WTC11 (cell line): ENCODE measurements at regions not wholly inside any gene's neighbourhood (a gene's known extent, or its start where the extent isn't known, plus 50 kb on each side); places are given as distances from the start of the nearest gene placed in this dataset.

Experiments
- ATAC-seq: fragments of 200-7000 bp; cut with Tn5 transposase; 2 replicates; pipeline ENCODE4 v1.10.0; 2021; ENCODE audit warnings: mild to moderate bottlenecking, moderate library complexity
- CTCF ChIA-PET: fragments of 300-600 bp; sonication (Branson Sonifier 250); formaldehyde crosslinking; loops from one replicate; lab custom pipeline; 2021; ENCODE audit warnings: antibody characterized with exemption; lab: Charles Lee
- POLR2A ChIA-PET: fragments of 350-600 bp; sonication (Branson Sonifier 250); formaldehyde crosslinking; loops from one replicate; lab custom pipeline; 2021; ENCODE audit warnings: antibody characterized with exemption; lab: Charles Lee
- DNase-seq: peaks from one replicate; pipeline ENCODE4 v3.0.0; 2021; ENCODE audit warnings: low spot score
- H3K27ac Mint-ChIP-seq: 2 replicates; pipeline ENCODE4 v1.8.0; 2021; ENCODE audit warnings: mixed read lengths
- H3K27me3 Mint-ChIP-seq: 2 replicates; pipeline ENCODE4 v1.8.0; 2021; ENCODE audit warnings: low read depth, mild to moderate bottlenecking, moderate library complexity, mixed read lengths
- H3K36me3 Mint-ChIP-seq: 2 replicates; pipeline ENCODE4 v1.8.0; 2021; ENCODE audit warnings: mixed read lengths
- H3K4me1 Mint-ChIP-seq: 2 replicates; pipeline ENCODE4 v1.8.0; 2022; ENCODE audit warnings: mixed read lengths
- H3K4me3 Mint-ChIP-seq: 2 replicates; pipeline ENCODE4 v1.8.0; 2021; ENCODE audit warnings: mild to moderate bottlenecking, moderate library complexity, mixed read lengths
- H3K9me3 Mint-ChIP-seq: 2 replicates; pipeline ENCODE4 v1.8.0; 2021; ENCODE audit warnings: mixed read lengths
- ATF1 ChIP-seq: sonication (generic); formaldehyde crosslinking; IDR thresholded peaks from 2 replicates; pipeline ENCODE4 v1.8.1; 2023; ENCODE audit warnings: mild to moderate bottlenecking, moderate library complexity, missing genetic modification reagents
- ELF4 ChIP-seq: sonication (generic); formaldehyde crosslinking; IDR thresholded peaks from 2 replicates; pipeline ENCODE4 v1.8.1; 2022; ENCODE audit warnings: low read depth, mild to moderate bottlenecking, moderate library complexity, missing genetic modification reagents
- EMX1 ChIP-seq: fragments of 250-450 bp; sonication (Bioruptor Pico); IDR thresholded peaks from 2 replicates; pipeline ENCODE4 v1.8.0; 2021; ENCODE audit warnings: mild to moderate bottlenecking
- JAZF1 ChIP-seq: fragments of 250-450 bp; sonication (Bioruptor Pico); IDR thresholded peaks from 2 replicates; pipeline ENCODE4 v1.9.0; 2021; ENCODE audit warnings: moderate library complexity, mild to moderate bottlenecking, inconsistent platforms
- NR1H2 ChIP-seq: sonication (generic); formaldehyde crosslinking; IDR thresholded peaks from 2 replicates; pipeline ENCODE4 v1.9.0; 2021; ENCODE audit warnings: mild to moderate bottlenecking, moderate library complexity, missing genetic modification reagents
- SMAD3 ChIP-seq: sonication (generic); formaldehyde crosslinking; IDR thresholded peaks from 2 replicates; pipeline ENCODE4 v1.8.0; 2022; ENCODE audit warnings: missing genetic modification reagents, mild to moderate bottlenecking, borderline replicate concordance
- TEAD1 ChIP-seq: sonication (generic); formaldehyde crosslinking; IDR thresholded peaks from 2 replicates; pipeline ENCODE4 v1.8.0; 2022; ENCODE audit warnings: mild to moderate bottlenecking, missing genetic modification reagents
- ZNF121 ChIP-seq: sonication (generic); formaldehyde crosslinking; IDR thresholded peaks from 2 replicates; pipeline ENCODE4 v1.8.0; 2023; ENCODE audit warnings: missing genetic modification reagents
- ZNF219 ChIP-seq: sonication (generic); formaldehyde crosslinking; IDR thresholded peaks from 2 replicates; pipeline ENCODE4 v1.8.0; 2023; ENCODE audit warnings: missing genetic modification reagents, mild to moderate bottlenecking, borderline replicate concordance
- TF ChIP-seq, protein P1 (sequence below): sonication (generic); formaldehyde crosslinking; IDR thresholded peaks from 2 replicates; pipeline ENCODE4 v1.8.1; 2022; ENCODE audit warnings: low read depth, mild to moderate bottlenecking, moderate library complexity, missing genetic modification reagents, borderline replicate concordance
- TF ChIP-seq, protein P2 (sequence below): fragments of 250-450 bp; sonication (Bioruptor Pico); IDR thresholded peaks from 2 replicates; pipeline ENCODE4 v2.1.2; 2022; ENCODE audit warnings: mild to moderate bottlenecking, moderate library complexity
- TF ChIP-seq, protein P3 (sequence below): sonication (generic); formaldehyde crosslinking; IDR thresholded peaks from 2 replicates; pipeline ENCODE4 v1.8.1; 2023; ENCODE audit warnings: mild to moderate bottlenecking, missing genetic modification reagents, moderate library complexity
- TF ChIP-seq, protein P4 (sequence below): fragments of 200-600 bp; IDR thresholded peaks from 2 replicates; pipeline ENCODE4 v1.8.0; 2022; ENCODE audit warnings: antibody characterized with exemption
- TF ChIP-seq, protein P5 (sequence below): sonication (generic); formaldehyde crosslinking; IDR thresholded peaks from 2 replicates; pipeline ENCODE4 v1.8.1; 2023; ENCODE audit warnings: mild to moderate bottlenecking, missing genetic modification reagents, moderate library complexity
- TF ChIP-seq, protein P6 (sequence below): sonication (generic); formaldehyde crosslinking; IDR thresholded peaks from 2 replicates; pipeline ENCODE4 v1.8.1; 2022; ENCODE audit warnings: mild to moderate bottlenecking, missing genetic modification reagents, moderate library complexity, borderline replicate concordance
- TF ChIP-seq, protein P7 (sequence below): sonication (generic); formaldehyde crosslinking; IDR thresholded peaks from 2 replicates; pipeline ENCODE4 v1.8.0; 2022; ENCODE audit warnings: missing genetic modification reagents

DNA sequence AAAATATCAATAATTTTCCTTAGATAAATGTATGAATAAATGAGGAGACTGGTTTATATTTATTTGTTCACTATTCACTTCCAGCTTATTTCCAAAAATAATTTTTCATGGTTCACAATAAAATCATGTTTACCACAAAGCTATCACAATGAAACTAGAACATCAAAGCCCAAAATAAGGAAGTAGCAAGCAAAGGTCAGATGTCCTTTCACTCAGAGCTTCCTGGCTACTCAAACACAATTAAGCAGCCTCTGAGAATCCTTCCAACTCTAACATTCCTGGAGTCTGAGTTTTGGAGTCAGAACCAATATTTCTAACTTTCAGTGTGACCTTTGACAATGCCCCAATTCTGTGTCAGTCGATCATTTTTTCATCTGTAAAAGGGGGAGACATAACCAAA lies 527.0 kb downstream of the SOX6 start:
- no peak overlapping the region for H3K27ac Mint-ChIP-seq
- ChIA-PET CTCF (interaction anchor here (1.2 to 2.1 kb wide), 7 partner anchors 9 to 784 kb away, joined by 3 to 12 read pairs (median 4); no protein-coding TSS in a partner anchor), POLR2A (no interaction called here)
- peaks cover 29% of the 10 kb centered on the region for H3K4me1 Mint-ChIP-seq
- no peaks in the 10 kb centered on the region for H3K9me3 Mint-ChIP-seq
- H3K27me3 Mint-ChIP-seq = no peaks in the 10 kb centered on the region; the same call in 1 of the 2 replicates
- ATAC-seq = no peak
- H3K36me3 Mint-ChIP-seq = no peaks in the 10 kb centered on the region
- DNase-seq = no peak
- H3K4me3 Mint-ChIP-seq = no peak overlapping the region
- TF ChIP-seq EMX1 (no peak), ATF1 (CRISPR knock-in tag) (no peak)
- TF ChIP-seq, protein P1, sequence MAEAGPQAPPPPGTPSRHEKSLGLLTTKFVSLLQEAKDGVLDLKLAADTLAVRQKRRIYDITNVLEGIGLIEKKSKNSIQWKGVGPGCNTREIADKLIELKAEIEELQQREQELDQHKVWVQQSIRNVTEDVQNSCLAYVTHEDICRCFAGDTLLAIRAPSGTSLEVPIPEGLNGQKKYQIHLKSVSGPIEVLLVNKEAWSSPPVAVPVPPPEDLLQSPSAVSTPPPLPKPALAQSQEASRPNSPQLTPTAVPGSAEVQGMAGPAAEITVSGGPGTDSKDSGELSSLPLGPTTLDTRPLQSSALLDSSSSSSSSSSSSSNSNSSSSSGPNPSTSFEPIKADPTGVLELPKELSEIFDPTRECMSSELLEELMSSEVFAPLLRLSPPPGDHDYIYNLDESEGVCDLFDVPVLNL (CRISPR knock-in tag) = no peak
- TF ChIP-seq, protein P2, sequence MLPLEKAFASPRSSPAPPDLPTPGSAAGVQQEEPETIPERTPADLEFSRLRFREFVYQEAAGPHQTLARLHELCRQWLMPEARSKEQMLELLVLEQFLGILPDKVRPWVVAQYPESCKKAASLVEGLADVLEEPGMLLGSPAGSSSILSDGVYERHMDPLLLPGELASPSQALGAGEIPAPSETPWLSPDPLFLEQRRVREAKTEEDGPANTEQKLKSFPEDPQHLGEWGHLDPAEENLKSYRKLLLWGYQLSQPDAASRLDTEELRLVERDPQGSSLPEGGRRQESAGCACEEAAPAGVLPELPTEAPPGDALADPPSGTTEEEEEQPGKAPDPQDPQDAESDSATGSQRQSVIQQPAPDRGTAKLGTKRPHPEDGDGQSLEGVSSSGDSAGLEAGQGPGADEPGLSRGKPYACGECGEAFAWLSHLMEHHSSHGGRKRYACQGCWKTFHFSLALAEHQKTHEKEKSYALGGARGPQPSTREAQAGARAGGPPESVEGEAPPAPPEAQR (CRISPR knock-in tag) = no peak

DNA sequence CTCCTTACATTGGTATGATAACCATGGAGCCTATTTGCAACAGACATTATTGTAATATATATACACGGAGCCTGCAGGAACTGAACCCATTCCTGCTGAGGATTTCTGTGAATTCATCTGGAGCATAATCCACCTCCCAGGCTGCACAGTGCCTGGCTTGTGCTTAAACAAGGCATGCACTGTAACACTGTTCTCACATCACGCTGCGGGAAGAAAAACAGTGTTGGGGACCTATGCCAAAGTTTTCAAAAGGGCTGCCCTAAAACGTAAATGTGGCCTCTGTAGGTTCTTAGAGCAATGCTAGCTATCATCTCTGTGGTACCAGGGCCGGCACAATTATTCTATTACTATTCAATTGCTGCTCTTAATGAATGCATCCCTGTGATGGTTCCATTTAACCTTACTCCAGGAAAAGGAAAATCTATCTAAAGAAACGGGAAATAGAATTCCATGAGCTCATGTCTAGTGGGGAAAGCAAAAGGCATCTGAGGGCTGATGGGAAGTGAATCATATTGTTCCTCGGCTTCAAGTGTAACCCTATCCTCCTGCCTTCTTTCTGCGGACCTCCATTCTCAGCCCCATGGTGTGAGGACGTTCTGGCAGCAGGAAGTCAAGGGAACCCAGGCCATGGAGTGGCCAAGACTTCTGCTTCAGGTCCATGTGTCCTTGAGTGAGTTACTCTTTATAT lies 525.5 kb downstream of the SOX6 start:
- H3K9me3 Mint-ChIP-seq = no peaks in the 10 kb centered on the region
- no peak overlapping the region for H3K4me3 Mint-ChIP-seq
- ATAC-seq (no peak), DNase-seq (no peak)
- H3K36me3 Mint-ChIP-seq = no peaks in the 10 kb centered on the region
- TF ChIP-seq ELF4 (CRISPR knock-in tag) = no peak
- no peak for TF ChIP-seq SMAD3 (CRISPR knock-in tag)
- H3K27ac Mint-ChIP-seq = no peak overlapping the region
- ChIA-PET CTCF (interaction anchor here (0.9 to 1.9 kb wide), 4 partner anchors 87 to 783 kb away, joined by 3 to 5 read pairs (median 4); no protein-coding TSS in a partner anchor), POLR2A (interaction anchor here (1.0 kb wide), 1 partner anchor 10 kb away, joined by 3 read pairs; no protein-coding TSS in a partner anchor)
- peaks cover 27% of the 10 kb centered on the region for H3K4me1 Mint-ChIP-seq
- no peaks in the 10 kb centered on the region; the same call in 1 of the 2 replicates for H3K27me3 Mint-ChIP-seq

DNA sequence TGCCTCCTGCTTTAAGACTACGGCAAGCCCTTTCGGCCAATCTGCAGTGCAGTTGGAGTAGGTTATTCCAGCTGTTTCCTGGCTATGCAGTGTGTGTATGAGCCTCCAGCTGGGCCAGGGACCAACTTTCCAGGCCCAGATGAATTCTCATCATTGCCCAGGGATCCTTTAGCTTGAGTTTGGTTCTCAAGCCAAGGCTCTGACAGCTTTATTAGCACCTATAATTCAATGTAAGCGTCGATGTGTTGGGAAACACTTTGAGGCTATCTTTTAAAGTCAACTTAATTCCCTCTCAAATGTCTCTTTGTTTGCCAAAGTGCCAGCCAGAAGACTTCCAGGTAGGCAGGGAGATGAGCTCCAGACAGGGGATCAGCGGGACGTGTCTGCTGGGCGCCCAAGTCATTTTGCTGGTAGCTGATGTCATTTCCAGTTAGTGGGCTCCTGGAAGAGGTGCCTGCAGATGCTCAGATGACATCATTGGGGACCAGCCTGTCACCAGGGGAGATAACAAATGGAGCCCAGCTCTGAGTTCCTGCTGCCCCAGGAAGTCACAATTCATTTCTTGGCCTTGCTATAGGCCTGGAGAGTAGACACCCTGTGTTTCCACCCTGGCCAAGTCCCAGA lies 520.4 kb downstream of the SOX6 start:
- DNase-seq (no peak), ATAC-seq (no peak)
- TF ChIP-seq JAZF1 (CRISPR knock-in tag) (no peak), ATF1 (CRISPR knock-in tag) (no peak), NR1H2 (CRISPR knock-in tag) (no peak), ZNF121 (CRISPR knock-in tag) (no peak), ZNF219 (no peak), TEAD1 (CRISPR knock-in tag) (no peak)
- TF ChIP-seq, protein P3, sequence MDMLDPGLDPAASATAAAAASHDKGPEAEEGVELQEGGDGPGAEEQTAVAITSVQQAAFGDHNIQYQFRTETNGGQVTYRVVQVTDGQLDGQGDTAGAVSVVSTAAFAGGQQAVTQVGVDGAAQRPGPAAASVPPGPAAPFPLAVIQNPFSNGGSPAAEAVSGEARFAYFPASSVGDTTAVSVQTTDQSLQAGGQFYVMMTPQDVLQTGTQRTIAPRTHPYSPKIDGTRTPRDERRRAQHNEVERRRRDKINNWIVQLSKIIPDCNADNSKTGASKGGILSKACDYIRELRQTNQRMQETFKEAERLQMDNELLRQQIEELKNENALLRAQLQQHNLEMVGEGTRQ (CRISPR knock-in tag) = no peak
- TF ChIP-seq, protein P4, sequence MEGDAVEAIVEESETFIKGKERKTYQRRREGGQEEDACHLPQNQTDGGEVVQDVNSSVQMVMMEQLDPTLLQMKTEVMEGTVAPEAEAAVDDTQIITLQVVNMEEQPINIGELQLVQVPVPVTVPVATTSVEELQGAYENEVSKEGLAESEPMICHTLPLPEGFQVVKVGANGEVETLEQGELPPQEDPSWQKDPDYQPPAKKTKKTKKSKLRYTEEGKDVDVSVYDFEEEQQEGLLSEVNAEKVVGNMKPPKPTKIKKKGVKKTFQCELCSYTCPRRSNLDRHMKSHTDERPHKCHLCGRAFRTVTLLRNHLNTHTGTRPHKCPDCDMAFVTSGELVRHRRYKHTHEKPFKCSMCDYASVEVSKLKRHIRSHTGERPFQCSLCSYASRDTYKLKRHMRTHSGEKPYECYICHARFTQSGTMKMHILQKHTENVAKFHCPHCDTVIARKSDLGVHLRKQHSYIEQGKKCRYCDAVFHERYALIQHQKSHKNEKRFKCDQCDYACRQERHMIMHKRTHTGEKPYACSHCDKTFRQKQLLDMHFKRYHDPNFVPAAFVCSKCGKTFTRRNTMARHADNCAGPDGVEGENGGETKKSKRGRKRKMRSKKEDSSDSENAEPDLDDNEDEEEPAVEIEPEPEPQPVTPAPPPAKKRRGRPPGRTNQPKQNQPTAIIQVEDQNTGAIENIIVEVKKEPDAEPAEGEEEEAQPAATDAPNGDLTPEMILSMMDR = no peak
- TF ChIP-seq, protein P5, sequence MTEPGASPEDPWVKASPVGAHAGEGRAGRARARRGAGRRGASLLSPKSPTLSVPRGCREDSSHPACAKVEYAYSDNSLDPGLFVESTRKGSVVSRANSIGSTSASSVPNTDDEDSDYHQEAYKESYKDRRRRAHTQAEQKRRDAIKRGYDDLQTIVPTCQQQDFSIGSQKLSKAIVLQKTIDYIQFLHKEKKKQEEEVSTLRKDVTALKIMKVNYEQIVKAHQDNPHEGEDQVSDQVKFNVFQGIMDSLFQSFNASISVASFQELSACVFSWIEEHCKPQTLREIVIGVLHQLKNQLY (CRISPR knock-in tag) = no peak
- TF ChIP-seq, protein P6, sequence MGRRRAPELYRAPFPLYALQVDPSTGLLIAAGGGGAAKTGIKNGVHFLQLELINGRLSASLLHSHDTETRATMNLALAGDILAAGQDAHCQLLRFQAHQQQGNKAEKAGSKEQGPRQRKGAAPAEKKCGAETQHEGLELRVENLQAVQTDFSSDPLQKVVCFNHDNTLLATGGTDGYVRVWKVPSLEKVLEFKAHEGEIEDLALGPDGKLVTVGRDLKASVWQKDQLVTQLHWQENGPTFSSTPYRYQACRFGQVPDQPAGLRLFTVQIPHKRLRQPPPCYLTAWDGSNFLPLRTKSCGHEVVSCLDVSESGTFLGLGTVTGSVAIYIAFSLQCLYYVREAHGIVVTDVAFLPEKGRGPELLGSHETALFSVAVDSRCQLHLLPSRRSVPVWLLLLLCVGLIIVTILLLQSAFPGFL (CRISPR knock-in tag) = no peak
- TF ChIP-seq, protein P7, sequence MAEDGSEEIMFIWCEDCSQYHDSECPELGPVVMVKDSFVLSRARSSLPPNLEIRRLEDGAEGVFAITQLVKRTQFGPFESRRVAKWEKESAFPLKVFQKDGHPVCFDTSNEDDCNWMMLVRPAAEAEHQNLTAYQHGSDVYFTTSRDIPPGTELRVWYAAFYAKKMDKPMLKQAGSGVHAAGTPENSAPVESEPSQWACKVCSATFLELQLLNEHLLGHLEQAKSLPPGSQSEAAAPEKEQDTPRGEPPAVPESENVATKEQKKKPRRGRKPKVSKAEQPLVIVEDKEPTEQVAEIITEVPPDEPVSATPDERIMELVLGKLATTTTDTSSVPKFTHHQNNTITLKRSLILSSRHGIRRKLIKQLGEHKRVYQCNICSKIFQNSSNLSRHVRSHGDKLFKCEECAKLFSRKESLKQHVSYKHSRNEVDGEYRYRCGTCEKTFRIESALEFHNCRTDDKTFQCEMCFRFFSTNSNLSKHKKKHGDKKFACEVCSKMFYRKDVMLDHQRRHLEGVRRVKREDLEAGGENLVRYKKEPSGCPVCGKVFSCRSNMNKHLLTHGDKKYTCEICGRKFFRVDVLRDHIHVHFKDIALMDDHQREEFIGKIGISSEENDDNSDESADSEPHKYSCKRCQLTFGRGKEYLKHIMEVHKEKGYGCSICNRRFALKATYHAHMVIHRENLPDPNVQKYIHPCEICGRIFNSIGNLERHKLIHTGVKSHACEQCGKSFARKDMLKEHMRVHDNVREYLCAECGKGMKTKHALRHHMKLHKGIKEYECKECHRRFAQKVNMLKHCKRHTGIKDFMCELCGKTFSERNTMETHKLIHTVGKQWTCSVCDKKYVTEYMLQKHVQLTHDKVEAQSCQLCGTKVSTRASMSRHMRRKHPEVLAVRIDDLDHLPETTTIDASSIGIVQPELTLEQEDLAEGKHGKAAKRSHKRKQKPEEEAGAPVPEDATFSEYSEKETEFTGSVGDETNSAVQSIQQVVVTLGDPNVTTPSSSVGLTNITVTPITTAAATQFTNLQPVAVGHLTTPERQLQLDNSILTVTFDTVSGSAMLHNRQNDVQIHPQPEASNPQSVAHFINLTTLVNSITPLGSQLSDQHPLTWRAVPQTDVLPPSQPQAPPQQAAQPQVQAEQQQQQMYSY (CRISPR knock-in tag) = no peak
- H3K27ac Mint-ChIP-seq = no peak overlapping the region
- H3K9me3 Mint-ChIP-seq = no peaks in the 10 kb centered on the region
- no peaks in the 10 kb centered on the region for H3K36me3 Mint-ChIP-seq
- 0 out of 2 replicates have a peak, but pooled peaks cover 4% of the 10 kb centered on the region for H3K4me1 Mint-ChIP-seq
- CTCF ChIA-PET = interaction anchor here (1.6 kb wide), 2 partner anchors 9 to 82 kb away, joined by 3 to 9 read pairs; no protein-coding TSS in a partner anchor
- POLR2A ChIA-PET = no interaction called here
- H3K27me3 Mint-ChIP-seq = no peaks in the 10 kb centered on the region; the same call in 1 of the 2 replicates
- no peak overlapping the region for H3K4me3 Mint-ChIP-seq
